ENCODE measurements at regions not wholly inside any gene's neighbourhood (a gene's known extent, or its start where the extent isn't known, plus 50 kb on each side); places are given as distances from the start of the nearest gene placed in this dataset.

DNA sequence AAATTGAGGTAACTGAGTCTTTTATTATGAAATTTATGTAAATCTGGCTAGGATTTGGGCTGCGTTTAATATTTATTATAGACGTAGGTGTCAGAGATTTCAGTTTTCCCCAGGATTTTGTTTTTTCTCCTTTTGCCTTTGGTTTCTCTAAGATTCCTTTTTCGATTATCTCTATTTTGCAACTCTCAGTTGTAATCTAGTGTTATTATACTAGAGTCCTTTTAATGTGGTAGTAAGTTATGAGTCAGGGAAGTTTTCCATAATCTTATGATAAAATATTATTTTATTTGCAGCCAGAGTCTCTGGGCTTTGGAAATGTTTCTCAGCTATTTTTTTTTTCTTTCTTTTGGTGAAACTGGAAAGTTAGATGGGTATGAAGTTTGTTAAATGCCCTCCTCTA lies 1043.8 kb downstream of the PLA2G4A start:
- in situ Hi-C loops (cut with HindIII; ENCODE audit: low sequenced_read_pairs) = no loop called here

DNA sequence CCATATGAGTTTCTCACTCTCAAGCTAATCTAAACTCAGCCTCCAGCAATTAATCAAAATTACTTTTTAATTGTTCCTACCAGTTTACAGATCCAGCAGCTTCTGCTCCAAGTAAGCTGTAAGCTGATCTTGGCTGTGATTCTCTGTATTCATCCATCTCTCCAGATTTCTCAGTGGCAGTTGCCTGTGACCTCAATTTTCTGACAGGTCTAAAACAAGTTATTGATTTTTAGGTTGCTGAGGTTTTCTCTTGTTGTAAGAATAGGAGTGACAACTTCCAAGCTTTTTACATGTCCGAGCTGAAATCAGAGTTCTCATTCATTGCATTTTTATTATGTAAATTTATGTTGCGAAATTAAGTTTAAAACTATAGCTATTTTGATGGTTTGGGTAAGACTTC lies 1044.4 kb downstream of the PLA2G4A start:
- in situ Hi-C loops (cut with HindIII; ENCODE audit: low sequenced_read_pairs) = no loop called here

DNA sequence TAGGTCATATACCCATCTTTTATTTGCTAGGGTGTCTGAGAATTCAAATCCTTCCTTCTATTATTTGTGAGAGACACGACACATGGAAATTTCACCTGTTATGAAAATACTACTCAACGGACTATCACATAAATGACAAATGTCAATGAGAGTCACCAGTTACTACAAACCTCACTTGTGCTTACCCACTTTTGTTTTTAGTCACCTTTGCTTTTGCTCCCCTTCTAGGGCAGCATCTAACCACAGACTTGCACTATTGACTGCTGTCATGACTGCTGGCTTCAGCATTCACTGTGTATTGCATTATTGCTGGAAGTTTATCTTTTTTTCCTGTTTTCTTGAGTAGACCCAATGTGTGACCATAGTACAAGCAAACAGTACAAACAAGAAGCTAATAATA lies 1048.0 kb downstream of the PLA2G4A start:
- in situ Hi-C loops (cut with HindIII; ENCODE audit: low sequenced_read_pairs) = no loop called here

DNA sequence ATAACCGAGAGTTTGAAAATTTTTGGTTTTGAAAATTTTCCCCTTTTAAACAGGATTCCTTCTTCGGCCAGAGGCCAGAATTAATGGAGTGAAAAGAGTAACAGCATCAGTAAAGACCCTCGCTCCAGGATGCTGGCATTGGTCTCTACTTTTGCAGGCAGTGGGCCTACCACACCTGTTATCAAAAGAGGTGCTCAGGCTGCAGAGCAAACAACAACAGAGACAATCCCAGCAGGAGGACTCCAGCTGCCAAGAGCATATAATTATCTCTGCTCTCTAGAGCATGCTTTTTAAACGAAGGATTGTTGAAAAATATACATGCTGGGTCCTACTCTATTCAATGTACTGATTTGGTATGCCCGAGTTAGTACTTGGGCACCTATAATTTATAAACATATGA lies 1048.5 kb downstream of the PLA2G4A start:
- in situ Hi-C loops (cut with HindIII; ENCODE audit: low sequenced_read_pairs) = no loop called here

DNA sequence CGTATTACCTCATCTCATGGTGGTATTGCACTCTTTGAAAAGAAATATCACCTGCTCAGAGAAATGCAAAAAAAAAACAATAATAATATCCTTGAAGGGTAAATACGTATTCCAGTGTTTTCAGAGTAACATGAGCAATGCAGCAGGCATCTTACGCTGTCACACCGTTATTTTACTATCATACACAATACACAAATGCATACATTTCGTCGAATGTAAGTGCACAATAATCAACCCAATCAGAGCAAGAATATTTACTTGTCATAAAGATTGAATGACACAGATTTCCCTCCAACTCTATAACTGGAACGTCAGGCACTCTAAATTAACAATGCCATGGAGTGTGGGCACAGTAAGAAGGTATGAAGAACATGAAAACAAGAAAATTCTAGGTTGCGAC lies 1050.1 kb downstream of the PLA2G4A start:
- in situ Hi-C loops (cut with HindIII; ENCODE audit: low sequenced_read_pairs) = no loop called here

DNA sequence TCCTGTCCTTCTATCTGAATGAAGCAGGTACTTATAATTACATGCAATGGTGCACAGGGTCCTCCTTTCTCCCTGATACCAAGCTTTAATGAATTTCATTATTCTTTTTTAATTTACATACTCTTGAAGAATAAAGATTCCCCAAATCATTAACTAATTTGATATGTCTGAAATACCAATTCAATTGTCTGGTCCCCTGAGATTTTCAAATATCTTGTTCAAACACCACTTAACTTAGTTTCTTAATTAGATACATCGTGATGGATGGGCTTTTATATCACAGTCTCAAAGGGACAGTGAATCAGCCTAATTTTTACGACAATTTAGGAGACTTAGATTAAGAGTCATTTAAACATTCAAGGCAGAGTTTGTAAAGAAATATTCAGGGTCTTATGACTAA lies 1054.6 kb downstream of the PLA2G4A start:
- in situ Hi-C loops (cut with HindIII; ENCODE audit: low sequenced_read_pairs) = no loop called here

DNA sequence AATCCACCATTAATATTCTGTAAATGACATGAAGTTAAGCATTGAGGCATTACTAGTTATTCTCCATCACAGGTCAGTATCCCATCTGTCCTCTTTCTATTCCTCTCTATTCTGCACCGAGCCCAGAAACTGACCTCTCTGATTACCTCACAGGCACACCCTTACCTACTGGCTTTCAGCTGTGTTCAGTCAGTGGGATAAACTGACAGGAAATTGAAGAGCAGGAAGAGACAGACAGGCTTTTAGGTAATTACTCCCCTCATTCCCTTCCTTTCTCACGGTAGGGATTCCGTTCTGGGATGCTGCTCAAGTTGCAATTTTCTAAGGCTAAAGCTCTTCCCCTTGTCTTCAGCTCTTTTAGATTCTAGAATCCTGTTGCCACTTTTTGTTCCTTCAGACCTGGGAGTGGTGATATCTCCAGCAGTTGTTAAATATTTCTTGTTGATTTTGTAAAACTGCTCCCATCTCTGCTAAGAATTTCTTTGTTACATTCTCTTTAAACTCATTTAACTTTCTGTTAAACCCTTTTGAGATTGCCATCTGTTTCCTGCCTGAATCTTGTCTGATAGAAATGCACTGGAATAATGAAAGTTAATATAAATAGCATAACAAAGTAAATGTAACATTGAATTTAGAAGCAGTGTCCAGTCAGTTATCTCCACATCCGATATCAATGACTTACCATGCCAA lies 1063.4 kb downstream of the PLA2G4A start:
- in situ Hi-C loops (cut with HindIII; ENCODE audit: low sequenced_read_pairs) = no loop called here

DNA sequence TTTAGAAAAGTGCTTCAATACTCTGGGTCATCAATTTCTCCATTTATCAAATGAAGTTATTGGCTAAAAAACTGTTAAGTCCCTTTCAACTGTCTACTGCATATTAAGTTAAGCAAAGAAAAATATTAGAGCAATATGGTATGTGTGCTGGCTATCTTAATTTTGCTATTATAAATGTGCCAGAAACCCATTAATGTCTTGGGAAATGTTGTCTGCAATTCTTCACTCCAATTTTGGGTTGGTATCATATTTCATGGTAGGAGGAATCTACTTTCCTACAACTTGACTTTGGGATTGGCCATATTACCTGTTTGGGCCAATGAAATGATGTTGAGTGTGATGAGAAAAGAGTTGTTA lies 1063.9 kb downstream of the PLA2G4A start:
- in situ Hi-C loops (cut with HindIII; ENCODE audit: low sequenced_read_pairs) = no loop called here

DNA sequence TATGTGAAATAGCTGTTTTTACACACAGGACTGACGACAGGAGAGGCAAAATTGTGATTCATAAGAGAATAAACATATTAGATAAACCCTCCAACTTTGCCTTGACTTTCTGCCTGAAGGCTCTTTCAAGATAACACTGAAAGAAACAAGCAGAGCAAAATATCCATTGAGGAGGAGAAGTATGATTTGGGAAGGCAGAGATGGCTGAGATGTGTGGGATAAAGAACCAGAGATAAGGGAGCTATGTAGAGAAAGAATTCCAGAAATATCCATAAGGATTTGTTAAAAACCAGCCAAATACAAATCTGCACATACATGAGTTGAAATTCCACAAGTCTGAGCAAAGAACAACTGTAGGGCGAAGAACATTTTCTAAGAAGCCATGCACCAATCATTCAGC lies 1064.7 kb downstream of the PLA2G4A start:
- in situ Hi-C loops (cut with HindIII; ENCODE audit: low sequenced_read_pairs) = no loop called here

DNA sequence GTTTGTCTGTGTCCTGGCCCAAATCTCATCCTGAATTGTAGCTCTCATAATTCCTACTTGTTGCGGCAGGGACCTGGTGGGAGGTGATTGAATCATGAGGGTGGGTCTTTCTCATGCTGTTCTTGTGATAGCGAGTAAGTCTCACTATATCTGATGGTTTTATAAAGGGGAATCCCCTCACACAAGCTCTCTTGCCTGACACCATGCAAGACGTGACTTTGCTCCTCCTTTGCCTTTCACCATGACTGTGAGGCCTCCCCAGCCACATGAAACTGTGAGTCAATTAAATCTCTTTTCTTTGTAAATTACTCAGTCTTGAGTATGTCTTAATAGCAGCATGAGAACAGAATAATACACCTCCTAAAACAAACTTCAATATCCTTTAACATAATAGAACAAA lies 1065.6 kb downstream of the PLA2G4A start:
- in situ Hi-C loops (cut with HindIII; ENCODE audit: low sequenced_read_pairs) = no loop called here

DNA sequence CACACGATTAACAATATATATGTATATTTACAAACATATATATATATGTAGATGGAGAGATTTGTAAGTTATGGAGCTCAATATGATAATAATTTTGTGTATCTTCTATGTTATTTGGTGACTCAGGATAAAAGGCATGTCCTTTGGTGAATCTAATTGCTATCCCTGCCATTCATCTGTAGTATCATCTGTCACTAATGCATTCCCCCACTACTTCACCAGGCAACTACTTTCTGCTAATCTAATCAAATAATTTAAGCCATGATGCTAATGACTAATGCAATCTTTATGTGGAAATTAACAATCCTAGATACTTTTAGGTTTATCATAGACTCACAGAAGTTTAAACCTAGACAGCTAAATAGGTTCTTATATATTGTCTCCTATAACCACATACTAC lies 1074.5 kb downstream of the PLA2G4A start:
- in situ Hi-C loops (cut with HindIII; ENCODE audit: low sequenced_read_pairs) = no loop called here

DNA sequence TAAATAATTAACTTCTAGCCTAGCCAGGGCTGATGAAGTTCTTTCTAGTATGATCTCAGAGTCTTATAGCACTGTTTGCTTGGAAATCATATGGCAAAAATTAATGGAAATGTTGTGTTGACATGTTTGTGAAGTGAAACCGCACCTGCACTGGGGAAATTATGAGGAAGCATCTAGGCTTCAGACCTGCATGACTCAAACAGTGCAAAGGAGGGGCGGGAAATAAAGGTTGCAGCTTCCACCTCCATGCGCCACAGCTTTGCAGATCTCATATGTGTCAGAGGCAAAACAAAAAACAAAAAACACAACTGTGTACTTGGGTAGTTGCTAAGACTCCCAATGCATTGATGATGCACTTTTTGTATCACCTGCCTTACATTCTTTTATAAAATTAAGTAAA lies 1080.6 kb downstream of the PLA2G4A start:
- in situ Hi-C loops (cut with HindIII; ENCODE audit: low sequenced_read_pairs) = no loop called here

DNA sequence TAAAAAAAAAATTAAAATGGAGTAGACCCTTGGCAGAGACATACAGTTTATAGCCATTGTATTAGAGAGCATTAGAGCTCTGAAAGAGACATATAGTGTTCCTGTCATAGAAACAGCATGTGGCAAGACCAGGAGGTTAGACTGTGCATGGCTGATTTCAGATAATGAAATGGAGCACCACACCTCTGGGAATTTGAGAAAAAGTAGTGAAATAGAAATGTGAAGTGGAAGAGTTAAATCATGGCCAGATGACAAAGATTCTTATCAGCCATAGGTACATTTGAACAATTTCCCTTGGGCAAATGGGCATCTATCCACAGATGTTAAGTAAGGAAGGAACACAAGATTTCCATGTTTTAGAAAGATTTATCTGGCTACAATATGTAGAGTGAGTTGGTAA lies 1083.1 kb downstream of the PLA2G4A start:
- in situ Hi-C loops (cut with HindIII; ENCODE audit: low sequenced_read_pairs) = no loop called here

DNA sequence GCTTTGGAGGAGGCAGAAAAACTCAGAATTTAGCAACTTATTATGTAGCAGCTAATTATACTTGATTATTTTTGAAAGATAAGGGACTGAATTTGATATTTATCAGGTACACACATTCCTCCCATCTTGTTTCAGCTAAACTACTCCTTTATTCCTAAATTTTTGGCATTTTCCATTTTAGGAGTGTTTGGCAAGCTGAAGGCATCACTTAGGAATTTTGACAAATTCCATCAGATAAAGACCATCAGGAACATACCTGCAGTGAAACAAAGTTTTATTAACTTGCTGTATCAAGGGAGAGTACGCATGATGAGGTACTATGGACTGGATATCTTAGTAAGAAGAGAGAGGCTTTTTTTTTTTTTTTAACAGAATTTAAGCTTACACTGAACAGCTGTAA lies 1092.2 kb downstream of the PLA2G4A start:
- in situ Hi-C loops (cut with HindIII; ENCODE audit: low sequenced_read_pairs) = no loop called here

DNA sequence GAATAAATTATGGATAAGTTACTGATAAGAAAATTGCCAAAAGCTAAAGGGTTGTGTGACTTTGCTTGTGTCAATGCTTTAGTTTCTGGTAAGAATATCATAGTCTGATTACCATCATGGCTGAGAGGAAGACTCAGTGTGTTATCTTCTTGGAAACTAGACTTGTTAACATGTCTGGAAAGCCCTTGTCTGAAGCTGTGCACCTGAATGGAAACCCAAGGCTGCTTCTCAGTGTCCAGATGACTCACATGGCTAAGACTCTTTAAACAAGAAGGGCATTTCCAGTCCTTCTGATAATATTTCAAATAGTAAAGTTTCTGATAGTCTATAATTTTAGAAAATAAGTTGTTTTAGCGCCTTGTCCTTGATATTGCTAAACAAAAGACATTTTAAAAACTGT lies 1092.7 kb downstream of the PLA2G4A start:
- in situ Hi-C loops (cut with HindIII; ENCODE audit: low sequenced_read_pairs) = no loop called here

DNA sequence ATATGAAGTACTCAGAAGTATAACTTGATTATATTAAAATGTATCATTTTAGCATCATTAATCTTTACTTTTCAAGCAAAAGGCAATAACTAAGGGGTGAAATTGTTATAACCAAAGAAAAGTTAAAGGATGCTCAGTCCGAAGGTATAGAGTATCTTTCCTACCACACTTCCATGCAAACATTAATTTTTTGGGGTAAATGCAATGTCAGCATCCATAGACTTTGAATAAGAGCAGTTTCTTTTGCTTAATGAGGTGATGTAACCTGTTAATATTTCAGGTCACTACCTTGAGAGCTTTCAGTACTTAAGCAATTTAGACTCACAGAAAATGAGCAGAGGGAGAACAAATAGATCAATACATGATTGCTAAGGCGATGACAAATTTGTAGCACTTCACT lies 1093.5 kb downstream of the PLA2G4A start:
- in situ Hi-C loops (cut with HindIII; ENCODE audit: low sequenced_read_pairs) = no loop called here

DNA sequence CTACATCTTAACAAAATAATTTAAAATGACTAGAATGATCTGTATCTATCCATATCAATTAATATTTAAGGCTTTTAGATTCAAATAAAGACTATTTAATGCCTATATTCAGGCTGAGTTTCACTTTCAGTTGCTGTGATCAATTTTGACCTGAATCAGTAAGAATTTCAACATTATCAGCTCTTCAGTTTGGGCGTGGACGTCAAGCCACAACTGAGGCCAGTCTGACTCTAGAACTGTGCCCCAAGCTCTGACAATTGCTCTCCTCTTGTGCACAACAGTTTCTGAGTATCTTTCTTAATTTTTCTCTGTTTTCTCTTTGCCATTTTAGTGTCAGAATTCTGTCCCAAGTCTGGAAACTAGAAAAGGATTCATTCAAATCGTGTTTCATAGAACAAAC lies 1095.5 kb downstream of the PLA2G4A start:
- in situ Hi-C loops (cut with HindIII; ENCODE audit: low sequenced_read_pairs) = no loop called here

DNA sequence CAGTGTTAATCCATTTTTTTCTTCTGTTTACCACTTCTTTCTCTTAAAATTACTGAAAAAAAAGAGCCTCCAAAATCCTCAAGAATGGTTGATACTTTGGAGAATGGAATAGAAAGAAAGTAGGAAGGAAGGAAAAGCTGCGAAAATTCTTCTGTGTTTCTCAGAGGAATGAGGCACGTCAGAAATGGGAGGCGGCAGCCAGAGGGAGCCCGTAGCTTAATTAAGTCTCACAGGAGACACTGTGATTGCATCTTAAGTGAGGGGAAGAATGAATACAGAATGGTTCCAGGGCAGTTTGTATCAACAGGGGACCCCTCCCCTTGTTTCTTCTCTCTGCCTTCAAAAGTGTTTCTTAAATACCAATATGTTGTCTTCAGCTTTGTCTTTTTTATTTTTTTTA lies 1099.5 kb downstream of the PLA2G4A start:
- in situ Hi-C loops (cut with HindIII; ENCODE audit: low sequenced_read_pairs) = no loop called here

DNA sequence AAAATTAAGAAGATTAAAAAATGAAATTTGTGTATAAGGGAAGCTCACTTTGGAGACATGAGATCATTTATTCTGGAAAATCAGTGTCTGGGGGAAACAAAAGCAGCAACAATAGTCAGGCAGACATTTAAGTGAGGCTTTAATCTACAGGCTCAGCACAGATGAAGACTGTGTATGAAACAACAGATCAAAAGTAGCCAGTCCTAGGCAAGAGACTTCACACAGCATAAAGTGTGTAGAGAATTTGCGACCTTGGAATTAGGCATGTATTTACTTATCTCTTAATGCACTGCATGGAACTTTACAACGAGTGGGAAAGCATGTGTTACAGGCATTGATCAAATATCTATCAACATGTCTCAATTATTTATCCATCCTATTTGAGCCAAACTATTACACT lies 1099.9 kb downstream of the PLA2G4A start:
- in situ Hi-C loops (cut with HindIII; ENCODE audit: low sequenced_read_pairs) = no loop called here

DNA sequence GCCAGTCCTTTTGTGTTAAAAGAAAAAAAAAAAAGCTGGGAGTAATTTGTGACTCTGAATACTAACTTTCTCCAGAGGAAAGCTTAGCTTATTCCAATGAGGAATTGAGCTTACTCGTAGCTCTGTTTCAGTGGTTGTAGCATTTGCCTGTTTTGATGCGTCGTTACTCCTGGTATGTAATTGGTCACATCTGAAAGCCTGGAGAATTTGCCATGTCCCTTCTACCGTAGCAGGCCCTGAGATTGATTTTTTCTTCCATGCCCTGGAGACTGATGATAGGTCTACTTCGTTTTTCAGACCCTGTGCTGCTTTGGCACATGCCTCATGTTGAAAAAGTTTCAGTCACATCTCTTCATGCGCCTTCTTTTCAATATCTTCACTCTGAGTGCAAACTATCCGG lies 1103.0 kb downstream of the PLA2G4A start:
- in situ Hi-C loops (cut with HindIII; ENCODE audit: low sequenced_read_pairs) = no loop called here

DNA sequence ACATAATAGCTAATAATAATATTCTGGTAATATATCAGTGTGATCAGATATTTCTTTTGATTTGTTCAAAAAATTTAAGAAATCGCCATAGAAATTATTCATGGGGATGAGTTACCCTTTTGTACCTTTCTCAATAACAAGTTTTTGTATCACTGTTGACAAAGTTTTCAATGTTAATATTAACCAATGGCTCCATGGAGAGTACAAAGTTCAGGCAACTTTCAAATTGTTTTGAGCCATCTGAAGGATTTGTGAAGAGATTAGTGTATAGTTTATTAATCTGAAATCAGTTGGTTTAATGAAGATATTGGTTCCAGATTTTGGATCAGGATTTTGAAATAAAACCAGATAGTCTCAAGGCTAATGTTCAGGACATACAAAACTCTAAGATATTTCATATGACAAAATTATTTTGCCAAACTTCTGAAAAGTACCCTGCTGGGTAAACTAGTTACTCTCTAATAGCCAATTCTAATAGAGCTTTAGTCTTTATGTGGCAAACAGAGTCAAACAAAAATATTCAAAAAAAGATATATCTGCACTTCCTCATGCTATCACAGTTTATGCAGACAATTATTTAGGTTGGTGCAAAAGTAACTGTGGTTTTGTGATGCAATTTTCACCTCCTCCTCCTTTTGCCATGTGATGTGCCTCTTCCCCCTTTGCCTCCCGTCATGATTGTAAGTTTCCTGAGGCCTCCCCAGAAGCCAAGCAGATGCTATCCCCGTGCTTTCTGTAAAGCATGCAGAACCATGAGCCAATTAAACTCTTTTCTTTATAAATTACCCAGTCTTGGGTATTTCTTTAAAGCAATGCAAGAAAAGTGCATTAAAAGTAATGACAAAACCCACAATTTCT lies 1105.0 kb downstream of the PLA2G4A start:
- in situ Hi-C loops (cut with HindIII; ENCODE audit: low sequenced_read_pairs) = no loop called here

DNA sequence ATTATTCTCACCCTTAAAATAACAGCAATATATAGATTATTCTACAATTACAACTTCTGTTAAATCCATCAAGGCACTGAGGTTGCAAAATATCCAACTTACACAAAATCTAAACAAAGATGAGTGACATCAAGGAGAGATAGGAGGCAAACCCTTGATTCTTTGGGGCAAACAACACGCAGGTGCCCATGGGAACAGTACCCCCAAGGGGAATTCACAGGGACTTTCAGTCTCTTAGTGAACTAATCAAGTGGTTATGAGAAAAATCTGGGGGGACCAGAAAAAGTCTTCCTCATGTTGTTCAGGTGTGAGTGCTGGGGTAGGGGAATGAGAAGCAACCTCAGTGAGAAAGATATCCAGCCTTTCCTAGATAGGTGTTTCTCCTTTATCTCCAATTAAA lies 1107.9 kb downstream of the PLA2G4A start:
- in situ Hi-C loops (cut with HindIII; ENCODE audit: low sequenced_read_pairs) = no loop called here

DNA sequence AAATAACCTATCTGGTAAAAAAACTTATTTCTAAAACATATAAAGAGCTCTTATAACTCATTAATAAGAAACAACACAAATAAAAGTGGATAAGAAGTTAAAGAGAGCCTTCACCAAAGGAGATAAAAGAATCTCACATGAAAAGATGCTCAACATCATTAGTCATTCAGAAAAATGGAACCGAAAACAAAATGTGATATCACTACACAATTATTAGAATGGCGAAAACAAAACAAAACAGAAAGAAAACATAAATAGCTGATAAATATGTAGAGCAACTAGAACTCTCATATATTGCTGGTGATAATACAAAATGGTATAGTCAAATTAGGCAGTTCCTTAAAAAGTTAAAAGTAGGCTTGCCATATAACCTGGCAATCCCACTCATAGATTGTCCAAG lies 1109.3 kb downstream of the PLA2G4A start:
- in situ Hi-C loops (cut with HindIII; ENCODE audit: low sequenced_read_pairs) = no loop called here

All from DLD1 (cell line).